Thyroid gland (tissue), 4 donors: ENCODE measurements at regions not wholly inside any gene's neighbourhood (a gene's known extent, or its start where the extent isn't known, plus 50 kb on each side); places are given as distances from the start of the nearest gene placed in this dataset.

ENCODE experiments used
- DNase-seq, 2 donors: peaks; one replicate each; pipeline ENCODE4 v3.0.0-alpha.2; 2019
- H3K27ac ChIP-seq, 3 donors: fragments of 200-600 bp; sonication (generic); 1 replicate in 2 of 3; 2 replicates in 1 of 3; pipeline ENCODE4 v1.5.1; 2016 to 2019; ENCODE audit warnings: mild to moderate bottlenecking in 1 of 3, moderate library complexity in 1 of 3
- H3K27me3 ChIP-seq: fragments of 200-600 bp; sonication (generic); one replicate; pipeline ENCODE4 v1.5.1; 2019
- H3K36me3 ChIP-seq, 2 donors: fragments of 200-600 bp; sonication (generic); one replicate each; pipeline ENCODE4 v1.5.1; 2016 to 2019
- H3K4me1 ChIP-seq, 2 donors: fragments of 200-600 bp; sonication (generic); one replicate each; pipeline ENCODE4 v1.5.1; 2017 to 2019
- H3K4me3 ChIP-seq, 3 donors: fragments of 200-600 bp; sonication (generic); replicated peaks in 1 of 3; 1 replicate in 2 of 3; 2 replicates in 1 of 3; pipeline ENCODE4 v1.5.1; 2016; ENCODE audit warnings: mild to moderate bottlenecking in 1 of 3
- H3K9me3 ChIP-seq: fragments of 200-600 bp; sonication (generic); one replicate; pipeline ENCODE4 v1.5.1; 2017
- POLR2A ChIP-seq, 2 donors: fragments of 450-650 bp; IDR thresholded peaks; one replicate each; pipeline ENCODE4 v1.6.1; 2017; ENCODE audit warnings: antibody characterized with exemption in 2 of 2, mild to moderate bottlenecking in 2 of 2, moderate library complexity in 1 of 2
- WGBS, 2 donors: methylation state at CpG; one replicate each; pipeline ENCODE4 v1.1.5; 2017; 5-methylcytosine and 5-hydroxymethylcytosine counted together
- intact Hi-C: fragments of 100-400 bp; cut with DNase I; formaldehyde crosslinking; loops from one replicate; pipeline ENCODE4 v1.15.1; 2023
- TF ChIP-seq, protein P1 (sequence below), 6 experiments: fragments of 200-600 bp in 3 of 6; fragments of 450-650 bp in 3 of 6; sonication (generic) in 3 of 6; IDR thresholded peaks; one replicate each; pipeline ENCODE4 v1.5.1; 2016 to 2019; ENCODE audit warnings: antibody characterized with exemption in 6 of 6, mild to moderate bottlenecking in 2 of 6, inconsistent platforms in 1 of 6, moderate library complexity in 1 of 6

DNA sequence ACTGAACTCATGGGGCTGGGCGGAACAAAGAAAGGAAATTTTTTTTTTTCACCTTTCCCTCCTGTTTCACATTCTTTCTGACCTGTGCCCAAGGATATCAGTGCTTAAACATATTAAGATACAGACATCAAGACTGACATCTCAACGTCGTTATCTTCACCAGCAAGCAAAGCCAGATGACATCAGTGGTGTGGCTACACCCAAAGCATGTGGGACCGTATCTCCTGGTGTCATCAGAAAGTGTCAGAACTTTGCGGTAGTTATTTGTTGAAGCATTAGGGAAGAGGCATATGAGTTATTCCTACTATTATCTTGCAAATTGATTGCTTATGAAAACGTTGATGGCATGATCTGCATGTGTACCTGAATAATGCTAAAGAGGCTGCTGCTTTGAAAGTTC is 487.4 kb downstream of the TLE4 start:
- WGBS, 2 donors, result 84 to 85% methylated on average over 6 of the region's 6 CpGs
- no peak overlapping the region for H3K4me3 ChIP-seq
- intact Hi-C loops, result no loop called here
- no peaks in the 10 kb centered on the region for H3K36me3 ChIP-seq
- H3K9me3 ChIP-seq, result no peaks in the 10 kb centered on the region
- TF ChIP-seq POLR2A (IDR thresholded peaks at IDR 0.05), result no peak
- TF ChIP-seq, protein P1, sequence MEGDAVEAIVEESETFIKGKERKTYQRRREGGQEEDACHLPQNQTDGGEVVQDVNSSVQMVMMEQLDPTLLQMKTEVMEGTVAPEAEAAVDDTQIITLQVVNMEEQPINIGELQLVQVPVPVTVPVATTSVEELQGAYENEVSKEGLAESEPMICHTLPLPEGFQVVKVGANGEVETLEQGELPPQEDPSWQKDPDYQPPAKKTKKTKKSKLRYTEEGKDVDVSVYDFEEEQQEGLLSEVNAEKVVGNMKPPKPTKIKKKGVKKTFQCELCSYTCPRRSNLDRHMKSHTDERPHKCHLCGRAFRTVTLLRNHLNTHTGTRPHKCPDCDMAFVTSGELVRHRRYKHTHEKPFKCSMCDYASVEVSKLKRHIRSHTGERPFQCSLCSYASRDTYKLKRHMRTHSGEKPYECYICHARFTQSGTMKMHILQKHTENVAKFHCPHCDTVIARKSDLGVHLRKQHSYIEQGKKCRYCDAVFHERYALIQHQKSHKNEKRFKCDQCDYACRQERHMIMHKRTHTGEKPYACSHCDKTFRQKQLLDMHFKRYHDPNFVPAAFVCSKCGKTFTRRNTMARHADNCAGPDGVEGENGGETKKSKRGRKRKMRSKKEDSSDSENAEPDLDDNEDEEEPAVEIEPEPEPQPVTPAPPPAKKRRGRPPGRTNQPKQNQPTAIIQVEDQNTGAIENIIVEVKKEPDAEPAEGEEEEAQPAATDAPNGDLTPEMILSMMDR (IDR thresholded peaks at IDR 0.05), result no peak
- no peak for DNase-seq
- no peaks in the 10 kb centered on the region for H3K27me3 ChIP-seq
- peaks cover 0 to 12% of the 10 kb centered on the region in 2 donors for H3K4me1 ChIP-seq
- no peak overlapping the region for H3K27ac ChIP-seq

DNA sequence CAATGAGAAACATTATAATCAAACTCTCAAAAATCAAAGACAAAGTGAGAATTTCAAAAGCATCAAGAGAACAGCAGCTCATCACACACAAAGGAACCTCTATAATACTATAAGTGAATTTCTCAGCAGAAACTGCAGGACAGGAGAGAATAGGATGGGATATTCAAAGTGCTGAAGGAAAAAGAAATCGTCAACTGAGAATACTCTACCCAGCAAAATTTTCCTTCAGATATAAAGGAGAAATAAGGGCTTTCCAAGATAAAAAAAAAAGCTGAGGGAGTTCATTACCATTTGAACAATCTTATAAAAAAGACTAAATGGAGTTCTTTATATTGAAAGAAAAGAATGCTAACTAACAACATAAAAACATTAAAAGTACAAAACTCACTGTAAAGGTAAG is 481.1 kb downstream of the TLE4 start:
- 84 to 90% methylated on average over 1 of the region's 1 CpG for WGBS, 2 donors
- Histone ChIP-seq H3K4me1 (no peaks in the 10 kb centered on the region), H3K27ac (no peak overlapping the region), H3K4me3 (no peak overlapping the region), H3K36me3 (no peaks in the 10 kb centered on the region), H3K27me3 (no peaks in the 10 kb centered on the region), H3K9me3 (no peaks in the 10 kb centered on the region)
- DNase-seq, result no peak
- intact Hi-C loops, result no loop called here
- TF ChIP-seq, protein P1 (IDR thresholded peaks at IDR 0.05), result no peak
- TF ChIP-seq POLR2A (IDR thresholded peaks at IDR 0.05), result no peak

DNA sequence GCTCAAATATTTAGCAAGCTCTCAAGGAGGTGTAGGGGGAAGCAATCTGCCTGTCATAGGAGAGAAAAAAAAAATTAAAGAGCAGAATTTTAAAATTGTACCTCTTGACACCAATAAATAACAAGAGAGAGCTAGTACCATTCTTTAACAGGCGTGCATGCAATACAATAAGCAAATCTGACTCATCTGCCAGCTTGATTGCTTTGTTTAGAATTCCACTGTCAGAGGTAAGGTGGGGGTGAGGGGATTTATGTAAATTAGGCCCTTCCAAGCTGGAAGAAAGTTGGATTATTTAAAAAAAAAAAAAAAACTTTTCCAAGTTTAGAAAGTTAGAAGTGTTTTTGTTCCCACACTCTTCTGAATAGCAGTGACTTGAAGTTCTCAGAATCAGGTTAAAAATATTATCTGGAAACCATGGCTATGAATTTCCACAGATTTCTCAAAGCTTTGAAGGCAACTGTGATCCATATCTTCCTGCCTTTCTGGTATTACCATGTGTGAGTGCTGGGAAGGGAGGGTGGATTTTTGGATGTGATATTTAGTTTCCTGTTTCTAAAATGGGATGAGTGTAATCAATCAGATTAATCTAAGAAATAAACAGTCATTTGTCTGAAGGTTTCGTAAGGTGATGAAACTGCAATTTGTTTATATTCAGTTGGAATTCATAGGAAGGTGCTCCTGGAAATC is 477.5 kb downstream of the TLE4 start:
- H3K4me3 ChIP-seq, result no peak overlapping the region
- 85 to 94% methylated on average over 2 of the region's 2 CpGs for WGBS, 2 donors
- no peaks in the 10 kb centered on the region for H3K4me1 ChIP-seq
- H3K27ac ChIP-seq, result no peak overlapping the region
- no peaks in the 10 kb centered on the region for H3K9me3 ChIP-seq
- no peak for TF ChIP-seq POLR2A (IDR thresholded peaks at IDR 0.05)
- TF ChIP-seq, protein P1 (IDR thresholded peaks at IDR 0.05), result no peak
- no peak for DNase-seq
- H3K36me3 ChIP-seq, result no peaks in the 10 kb centered on the region
- intact Hi-C loops, result no loop called here
- H3K27me3 ChIP-seq, result no peaks in the 10 kb centered on the region

DNA sequence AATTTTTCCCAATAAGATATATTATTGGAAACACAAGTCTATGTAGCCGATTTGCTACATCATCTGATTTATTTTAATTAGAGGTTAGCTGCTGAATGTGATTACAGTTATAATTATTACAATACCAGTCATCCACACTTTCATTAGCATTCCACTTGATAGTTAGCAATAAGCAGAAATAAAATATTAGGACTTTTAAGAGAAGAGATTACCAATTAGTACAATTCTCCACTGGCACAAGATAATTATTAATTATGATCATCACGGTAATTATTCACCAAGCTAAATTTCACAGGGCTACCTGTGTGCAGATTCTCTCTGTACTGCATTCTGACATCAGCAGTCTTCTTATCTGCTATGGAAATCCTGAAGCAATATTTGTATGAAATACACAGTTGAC is 474.7 kb downstream of the TLE4 start:
- H3K4me3 ChIP-seq, result no peak overlapping the region
- intact Hi-C loops, result no loop called here
- DNase-seq, result no peak
- H3K36me3 ChIP-seq, result no peaks in the 10 kb centered on the region
- TF ChIP-seq, protein P1 (IDR thresholded peaks at IDR 0.05), result no peak
- no peak for TF ChIP-seq POLR2A (IDR thresholded peaks at IDR 0.05)
- no peaks in the 10 kb centered on the region for H3K4me1 ChIP-seq
- H3K27me3 ChIP-seq, result no peaks in the 10 kb centered on the region
- no peaks in the 10 kb centered on the region for H3K9me3 ChIP-seq
- no peak overlapping the region for H3K27ac ChIP-seq
- WGBS, 2 donors, result 96 to 98% methylated on average over 2 of the region's 2 CpGs

DNA sequence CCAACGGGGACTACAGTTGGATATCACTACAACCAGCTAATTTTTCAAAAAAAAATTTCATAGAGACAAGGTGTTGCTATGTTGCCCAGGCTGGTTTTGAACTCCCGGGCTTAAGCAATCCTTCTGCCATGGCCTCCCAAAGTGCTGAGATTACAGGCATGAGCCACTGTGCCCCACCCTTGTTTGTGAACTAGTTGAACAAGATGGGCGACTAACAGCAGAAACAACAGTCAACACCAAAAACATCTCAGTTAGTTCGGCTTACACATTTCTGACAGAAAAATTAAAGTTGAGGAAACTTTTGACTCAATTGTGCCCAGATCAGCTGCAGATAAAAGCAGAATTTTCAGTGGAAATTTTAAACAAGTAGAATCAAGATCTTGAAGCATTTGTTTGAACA is 470.1 kb downstream of the TLE4 start:
- no peaks in the 10 kb centered on the region for H3K27me3 ChIP-seq
- WGBS, 2 donors, result 85 to 93% methylated on average over 4 of the region's 4 CpGs
- no peak overlapping the region for H3K27ac ChIP-seq
- H3K4me1 ChIP-seq, result no peaks in the 10 kb centered on the region
- DNase-seq, result no peak
- no peaks in the 10 kb centered on the region for H3K9me3 ChIP-seq
- intact Hi-C loops, result no loop called here
- TF ChIP-seq POLR2A (IDR thresholded peaks at IDR 0.05), result no peak
- TF ChIP-seq, protein P1 (IDR thresholded peaks at IDR 0.05), result no peak
- H3K4me3 ChIP-seq, result no peak overlapping the region
- H3K36me3 ChIP-seq, result no peaks in the 10 kb centered on the region
